IPS-15b (cell line): ENCODE measurements at regions not wholly inside any gene's neighbourhood (a gene's known extent, or its start where the extent isn't known, plus 50 kb on each side); places are given as distances from the start of the nearest gene placed in this dataset.
"Not testable (repeated sequence)": the region's sequence is repeated elsewhere in the genome, so short reads cannot be mapped to it uniquely, and the experiment has no call there.

ENCODE experiments used
- H3K27me3 ChIP-seq: one replicate; pipeline ENCODE4 v1.6.1; 2013; ENCODE audit warnings: low read length; ENCODE audit not compliant: control insufficient read depth, insufficient read depth
- H3K36me3 ChIP-seq: one replicate; pipeline ENCODE4 v1.6.1; 2013; ENCODE audit warnings: low read length; ENCODE audit not compliant: control insufficient read depth, insufficient read depth
- H3K4me1 ChIP-seq: one replicate; pipeline ENCODE4 v1.6.1; 2013; ENCODE audit warnings: mild to moderate bottlenecking, low read length; ENCODE audit not compliant: control insufficient read depth, insufficient read depth
- H3K4me3 ChIP-seq: one replicate; pipeline ENCODE4 v1.5.1; 2013; ENCODE audit warnings: low read depth, low read length
- H3K9ac ChIP-seq: one replicate; pipeline ENCODE4 v1.6.1; 2013; ENCODE audit warnings: low read depth, mild to moderate bottlenecking, low read length
- H3K9me3 ChIP-seq: one replicate; pipeline ENCODE4 v1.6.1; 2013; ENCODE audit warnings: mild to moderate bottlenecking, low read length; ENCODE audit not compliant: control insufficient read depth, insufficient read depth

DNA sequence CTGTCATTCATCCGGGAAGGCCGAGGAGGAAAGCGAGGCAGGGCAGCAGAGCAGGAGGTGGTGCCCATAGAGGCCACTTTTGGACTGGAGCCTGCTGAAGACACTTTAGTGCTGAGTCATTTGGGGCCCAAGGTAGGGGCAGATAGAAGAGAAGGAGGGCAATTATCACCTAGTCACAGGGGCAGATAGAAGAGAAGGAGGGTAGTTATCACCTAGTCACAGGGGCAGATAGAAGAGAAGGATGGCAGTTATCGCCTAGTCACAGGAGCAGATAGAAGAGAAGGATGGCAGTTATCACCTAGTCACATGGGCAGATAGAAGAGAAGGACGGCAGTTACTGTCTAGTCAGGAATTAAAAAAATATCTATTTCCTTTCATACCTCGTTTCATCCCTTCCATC lies 1372.6 kb downstream of the FOXD4L5 start:
- not testable (repeated sequence) for H3K4me1 ChIP-seq, H3K27me3 ChIP-seq, H3K9me3 ChIP-seq, H3K9ac ChIP-seq, H3K4me3 ChIP-seq, H3K36me3 ChIP-seq

DNA sequence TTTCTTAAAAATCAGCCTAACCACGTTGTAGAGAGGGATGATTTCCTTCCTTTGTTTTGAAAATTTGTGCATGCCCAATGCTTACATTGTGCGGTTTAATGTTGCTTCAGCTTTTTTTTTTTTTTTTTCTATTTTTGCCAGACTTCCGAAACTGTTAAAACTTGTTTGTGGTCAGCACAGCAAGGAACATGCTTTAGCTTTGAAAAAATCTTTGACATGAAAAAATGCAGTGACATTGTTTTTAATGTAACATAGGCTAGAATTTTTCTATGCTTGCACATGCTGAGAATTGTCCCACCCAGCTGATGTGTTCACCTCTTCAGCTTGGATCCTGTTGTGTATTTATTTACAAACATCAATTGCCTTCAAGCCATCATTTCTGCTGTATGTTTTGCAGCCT lies 1375.9 kb downstream of the FOXD4L5 start:
- not testable (repeated sequence) for H3K4me1 ChIP-seq

DNA sequence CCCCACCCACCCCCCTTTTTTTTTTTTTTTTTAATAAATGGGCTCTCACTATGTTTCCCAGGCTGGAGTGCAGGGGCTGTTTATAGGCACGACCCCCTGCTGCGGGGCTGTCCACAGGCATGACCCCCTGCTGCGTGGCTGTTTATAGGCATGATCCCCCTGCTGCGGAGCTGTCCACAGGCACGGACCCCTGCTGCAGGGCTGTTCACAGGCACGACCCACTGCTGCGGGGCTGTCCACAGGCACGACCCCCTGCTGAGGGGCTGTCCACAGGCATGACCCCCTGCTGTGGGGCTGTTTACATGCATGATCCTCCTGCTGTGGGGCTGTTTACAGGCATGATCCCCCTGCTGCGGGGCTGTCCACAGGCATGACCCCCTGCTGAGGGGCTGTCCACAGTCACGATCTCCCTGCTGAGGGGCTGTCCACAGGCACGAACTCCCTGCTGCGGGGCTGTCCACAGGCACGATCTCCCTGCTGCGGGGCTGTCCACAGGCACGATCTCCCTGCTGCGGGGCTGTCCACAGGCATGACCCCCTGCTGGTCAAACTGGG lies 1385.3 kb downstream of the FOXD4L5 start:
- H3K27me3 ChIP-seq, H3K36me3 ChIP-seq, H3K9ac ChIP-seq, H3K4me3 ChIP-seq, H3K4me1 ChIP-seq, H3K9me3 ChIP-seq: not testable (repeated sequence)

More for the DNA sequence above, 1375.9 kb downstream of the FOXD4L5 start:
- H3K4me3 ChIP-seq, H3K27me3 ChIP-seq, H3K9me3 ChIP-seq, H3K9ac ChIP-seq, H3K36me3 ChIP-seq: not testable (repeated sequence)

DNA sequence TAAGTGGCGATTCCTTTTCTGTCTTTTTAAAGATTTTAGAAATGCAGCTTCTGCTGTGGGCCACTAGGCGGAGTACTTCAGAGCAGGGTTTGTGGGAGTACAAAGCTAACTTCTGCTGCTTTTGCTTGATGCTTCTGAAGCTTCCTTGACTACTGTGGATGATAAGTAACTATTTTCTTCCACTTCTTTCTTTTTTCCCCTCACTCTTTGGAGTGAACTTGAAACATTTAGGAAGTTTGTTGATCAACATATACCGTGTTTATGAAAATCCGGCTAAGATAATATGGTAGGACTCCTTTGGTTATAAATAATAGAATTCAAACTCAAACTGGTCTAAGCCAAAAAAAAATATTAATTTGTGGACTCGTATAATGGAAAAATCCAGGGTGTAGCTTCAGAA lies 1403.6 kb downstream of the FOXD4L5 start:
- not testable (repeated sequence) for H3K9me3 ChIP-seq, H3K9ac ChIP-seq, H3K4me1 ChIP-seq, H3K4me3 ChIP-seq, H3K36me3 ChIP-seq, H3K27me3 ChIP-seq

- H3K4me1 ChIP-seq, H3K4me3 ChIP-seq, H3K36me3 ChIP-seq, H3K9ac ChIP-seq, H3K27me3 ChIP-seq, H3K9me3 ChIP-seq: not testable (repeated sequence)
Observed at GRCh38 chr9:63876380-63876779, 1408.6 kb downstream of the FOXD4L5 start.

DNA sequence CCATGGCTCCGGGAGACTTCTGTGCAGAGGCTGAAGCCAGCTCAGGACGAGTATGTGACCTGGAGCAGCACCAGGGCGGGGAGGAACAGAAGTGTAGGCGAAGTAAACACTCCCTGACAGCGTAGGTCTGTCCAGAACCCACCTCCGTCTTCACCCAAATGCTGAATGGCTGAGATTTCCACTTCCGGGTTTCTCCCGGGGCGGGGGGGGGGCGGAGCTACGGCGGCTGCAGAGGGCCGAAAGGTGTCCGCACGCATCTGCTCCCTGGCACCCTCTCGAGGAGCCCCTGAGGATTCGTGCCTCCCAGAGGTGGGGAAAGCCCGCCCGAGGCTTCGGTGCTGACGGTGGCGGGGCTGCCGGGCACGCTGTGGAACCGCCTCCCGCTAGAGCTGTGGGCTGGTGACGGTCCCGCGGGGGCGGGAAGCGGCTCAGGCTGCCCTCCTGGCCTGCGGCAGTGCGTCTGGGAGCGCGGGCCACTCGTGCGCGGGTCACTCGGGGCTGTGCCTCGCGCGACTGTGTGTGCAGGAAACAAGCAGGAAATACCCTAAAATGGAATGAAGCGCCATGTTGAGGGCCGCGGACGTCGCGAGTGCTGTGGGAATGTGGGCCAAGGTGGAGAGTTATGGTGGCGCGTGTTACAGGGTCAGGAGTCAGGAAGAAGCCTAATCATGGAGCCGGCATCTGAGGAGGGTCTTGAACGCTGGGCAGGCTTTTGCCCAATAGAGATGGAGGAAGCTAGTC lies 1425.4 kb downstream of the FOXD4L5 start:
- Histone ChIP-seq H3K4me3 (no peak overlapping the region), H3K9ac (no peak overlapping the region), H3K36me3 (no peaks in the 10 kb centered on the region)

GRCh38 chr9:63859090-63859474 lies 1425.9 kb downstream of the FOXD4L5 start:
- H3K4me3 ChIP-seq, H3K9me3 ChIP-seq, H3K4me1 ChIP-seq, H3K9ac ChIP-seq, H3K27me3 ChIP-seq, H3K36me3 ChIP-seq: not testable (repeated sequence)

More for the DNA sequence above, 1425.4 kb downstream of the FOXD4L5 start:
- Histone ChIP-seq H3K4me1 (no peaks in the 10 kb centered on the region), H3K9me3 (no peaks in the 10 kb centered on the region), H3K27me3 (no peaks in the 10 kb centered on the region)

- not testable (repeated sequence) for H3K9ac ChIP-seq, H3K36me3 ChIP-seq, H3K27me3 ChIP-seq, H3K4me1 ChIP-seq, H3K4me3 ChIP-seq, H3K9me3 ChIP-seq
Observed at GRCh38 chr9:63853140-63853751, 1431.8 kb downstream of the FOXD4L5 start.

GRCh38 chr9:63824804-63825203 lies 1460.2 kb downstream of the FOXD4L5 start:
- H3K4me3 ChIP-seq, H3K9me3 ChIP-seq, H3K9ac ChIP-seq, H3K4me1 ChIP-seq, H3K36me3 ChIP-seq: not testable (repeated sequence)
- peaks cover 13% of the 10 kb centered on the region for H3K27me3 ChIP-seq

- not testable (repeated sequence) for H3K4me1 ChIP-seq, H3K36me3 ChIP-seq, H3K9me3 ChIP-seq, H3K4me3 ChIP-seq, H3K9ac ChIP-seq
- peaks cover 19% of the 10 kb centered on the region for H3K27me3 ChIP-seq
Observed at GRCh38 chr9:63823375-63824201, 1461.4 kb downstream of the FOXD4L5 start.

GRCh38 chr9:63822615-63823374 lies 1462.2 kb downstream of the FOXD4L5 start:
- H3K36me3 ChIP-seq, H3K4me3 ChIP-seq, H3K4me1 ChIP-seq, H3K9me3 ChIP-seq, H3K9ac ChIP-seq: not testable (repeated sequence)
- H3K27me3 ChIP-seq = peaks cover 23% of the 10 kb centered on the region
